ENCODE measurements at regions not wholly inside any gene's neighbourhood (a gene's known extent, or its start where the extent isn't known, plus 50 kb on each side); places are given as distances from the start of the nearest gene placed in this dataset.

- Histone ChIP-seq H3K9me3 (ENCODE audit: control insufficient read depth, insufficient read depth, low read length) (no peaks in the 10 kb centered on the region), H3K4me1 (ENCODE audit: control insufficient read depth, insufficient read depth, low read length) (no peaks in the 10 kb centered on the region), H3K9ac (ENCODE audit: low read depth, low read length) (no peak overlapping the region), H3K4me3 (ENCODE audit: low read depth, low read length) (no peak overlapping the region), H3K36me3 (ENCODE audit: control insufficient read depth, insufficient read depth, low read length) (no peaks in the 10 kb centered on the region), H3K27ac (ENCODE audit: low read depth, low read length) (no peak overlapping the region), H3K27me3 (ENCODE audit: control insufficient read depth, insufficient read depth, low read length) (no peaks in the 10 kb centered on the region)
Observed at GRCh38 chr5:54655761-54656160, 138.2 kb downstream of the SNX18 start.

GRCh38 chr5:54655266-54655665, 137.7 kb downstream of the SNX18 start:
- Histone ChIP-seq H3K36me3 (ENCODE audit: control insufficient read depth, insufficient read depth, low read length) (no peaks in the 10 kb centered on the region), H3K27me3 (ENCODE audit: control insufficient read depth, insufficient read depth, low read length) (no peaks in the 10 kb centered on the region), H3K9me3 (ENCODE audit: control insufficient read depth, insufficient read depth, low read length) (no peaks in the 10 kb centered on the region), H3K9ac (ENCODE audit: low read depth, low read length) (no peak overlapping the region), H3K4me1 (ENCODE audit: control insufficient read depth, insufficient read depth, low read length) (no peaks in the 10 kb centered on the region), H3K27ac (ENCODE audit: low read depth, low read length) (no peak overlapping the region), H3K4me3 (ENCODE audit: low read depth, low read length) (no peak overlapping the region)

- Histone ChIP-seq H3K4me1 (ENCODE audit: control insufficient read depth, insufficient read depth, low read length) (no peaks in the 10 kb centered on the region), H3K4me3 (ENCODE audit: low read depth, low read length) (no peak overlapping the region), H3K9ac (ENCODE audit: low read depth, low read length) (no peak overlapping the region), H3K36me3 (ENCODE audit: control insufficient read depth, insufficient read depth, low read length) (no peaks in the 10 kb centered on the region), H3K27me3 (ENCODE audit: control insufficient read depth, insufficient read depth, low read length) (no peaks in the 10 kb centered on the region), H3K9me3 (ENCODE audit: control insufficient read depth, insufficient read depth, low read length) (no peaks in the 10 kb centered on the region), H3K27ac (ENCODE audit: low read depth, low read length) (no peak overlapping the region)
Observed at GRCh38 chr5:54653956-54654614, 136.5 kb downstream of the SNX18 start.

GRCh38 chr5:54651482-54652076, 134.0 kb downstream of the SNX18 start:
- Histone ChIP-seq H3K9me3 (ENCODE audit: control insufficient read depth, insufficient read depth, low read length) (no peaks in the 10 kb centered on the region), H3K27me3 (ENCODE audit: control insufficient read depth, insufficient read depth, low read length) (no peaks in the 10 kb centered on the region), H3K27ac (ENCODE audit: low read depth, low read length) (no peak overlapping the region), H3K4me3 (ENCODE audit: low read depth, low read length) (no peak overlapping the region), H3K36me3 (ENCODE audit: control insufficient read depth, insufficient read depth, low read length) (no peaks in the 10 kb centered on the region), H3K4me1 (ENCODE audit: control insufficient read depth, insufficient read depth, low read length) (peaks cover 5% of the 10 kb centered on the region; the same call in 1 of the 2 replicates), H3K9ac (ENCODE audit: low read depth, low read length) (no peak overlapping the region)

- no peaks in the 10 kb centered on the region for H3K36me3 ChIP-seq (ENCODE audit: control insufficient read depth, insufficient read depth, low read length)
- no peak overlapping the region for H3K9ac ChIP-seq (ENCODE audit: low read depth, low read length)
- no peak overlapping the region for H3K4me3 ChIP-seq (ENCODE audit: low read depth, low read length)
- no peaks in the 10 kb centered on the region for H3K9me3 ChIP-seq (ENCODE audit: control insufficient read depth, insufficient read depth, low read length)
- H3K4me1 ChIP-seq (ENCODE audit: control insufficient read depth, insufficient read depth, low read length), result peaks cover 8% of the 10 kb centered on the region
- no peak overlapping the region for H3K27ac ChIP-seq (ENCODE audit: low read depth, low read length)
- no peaks in the 10 kb centered on the region for H3K27me3 ChIP-seq (ENCODE audit: control insufficient read depth, insufficient read depth, low read length)
Observed at GRCh38 chr5:54649041-54649504, 131.5 kb downstream of the SNX18 start.

- Histone ChIP-seq H3K27ac (ENCODE audit: low read depth, low read length) (no peak overlapping the region), H3K9me3 (ENCODE audit: control insufficient read depth, insufficient read depth, low read length) (no peaks in the 10 kb centered on the region), H3K4me1 (ENCODE audit: control insufficient read depth, insufficient read depth, low read length) (peaks cover 8% of the 10 kb centered on the region), H3K27me3 (ENCODE audit: control insufficient read depth, insufficient read depth, low read length) (no peaks in the 10 kb centered on the region), H3K4me3 (ENCODE audit: low read depth, low read length) (no peak overlapping the region), H3K9ac (ENCODE audit: low read depth, low read length) (no peak overlapping the region), H3K36me3 (ENCODE audit: control insufficient read depth, insufficient read depth, low read length) (no peaks in the 10 kb centered on the region)
Observed at GRCh38 chr5:54646356-54647101, 129.0 kb downstream of the SNX18 start.

GRCh38 chr5:54645882-54646355, 128.4 kb downstream of the SNX18 start:
- no peak overlapping the region for H3K4me3 ChIP-seq (ENCODE audit: low read depth, low read length)
- no peaks in the 10 kb centered on the region for H3K27me3 ChIP-seq (ENCODE audit: control insufficient read depth, insufficient read depth, low read length)
- no peak overlapping the region for H3K9ac ChIP-seq (ENCODE audit: low read depth, low read length)
- peaks cover 8% of the 10 kb centered on the region for H3K4me1 ChIP-seq (ENCODE audit: control insufficient read depth, insufficient read depth, low read length)
- H3K9me3 ChIP-seq (ENCODE audit: control insufficient read depth, insufficient read depth, low read length), result no peaks in the 10 kb centered on the region
- H3K36me3 ChIP-seq (ENCODE audit: control insufficient read depth, insufficient read depth, low read length), result no peaks in the 10 kb centered on the region
- no peak overlapping the region for H3K27ac ChIP-seq (ENCODE audit: low read depth, low read length)

GRCh38 chr5:54644226-54644625, 126.7 kb downstream of the SNX18 start:
- H3K4me3 ChIP-seq (ENCODE audit: low read depth, low read length), result no peak overlapping the region
- H3K36me3 ChIP-seq (ENCODE audit: control insufficient read depth, insufficient read depth, low read length), result no peaks in the 10 kb centered on the region
- no peaks in the 10 kb centered on the region for H3K9me3 ChIP-seq (ENCODE audit: control insufficient read depth, insufficient read depth, low read length)
- no peak overlapping the region for H3K27ac ChIP-seq (ENCODE audit: low read depth, low read length)
- peaks cover 8% of the 10 kb centered on the region for H3K4me1 ChIP-seq (ENCODE audit: control insufficient read depth, insufficient read depth, low read length)
- no peak overlapping the region for H3K9ac ChIP-seq (ENCODE audit: low read depth, low read length)
- H3K27me3 ChIP-seq (ENCODE audit: control insufficient read depth, insufficient read depth, low read length), result no peaks in the 10 kb centered on the region

GRCh38 chr5:54643685-54644106, 126.1 kb downstream of the SNX18 start:
- H3K4me3 ChIP-seq (ENCODE audit: low read depth, low read length), result no peak overlapping the region
- H3K9ac ChIP-seq (ENCODE audit: low read depth, low read length), result no peak overlapping the region
- no peaks in the 10 kb centered on the region for H3K36me3 ChIP-seq (ENCODE audit: control insufficient read depth, insufficient read depth, low read length)
- H3K4me1 ChIP-seq (ENCODE audit: control insufficient read depth, insufficient read depth, low read length), result peaks cover 8% of the 10 kb centered on the region
- no peaks in the 10 kb centered on the region for H3K27me3 ChIP-seq (ENCODE audit: control insufficient read depth, insufficient read depth, low read length)
- no peaks in the 10 kb centered on the region for H3K9me3 ChIP-seq (ENCODE audit: control insufficient read depth, insufficient read depth, low read length)
- no peak overlapping the region for H3K27ac ChIP-seq (ENCODE audit: low read depth, low read length)

GRCh38 chr5:54639621-54640020, 122.1 kb downstream of the SNX18 start:
- Histone ChIP-seq H3K4me3 (ENCODE audit: low read depth, low read length) (no peak overlapping the region), H3K4me1 (ENCODE audit: control insufficient read depth, insufficient read depth, low read length) (no peaks in the 10 kb centered on the region), H3K9ac (ENCODE audit: low read depth, low read length) (no peak overlapping the region), H3K36me3 (ENCODE audit: control insufficient read depth, insufficient read depth, low read length) (no peaks in the 10 kb centered on the region), H3K9me3 (ENCODE audit: control insufficient read depth, insufficient read depth, low read length) (no peaks in the 10 kb centered on the region), H3K27me3 (ENCODE audit: control insufficient read depth, insufficient read depth, low read length) (no peaks in the 10 kb centered on the region), H3K27ac (ENCODE audit: low read depth, low read length) (no peak overlapping the region)

GRCh38 chr5:54638106-54638505, 120.5 kb downstream of the SNX18 start:
- H3K9me3 ChIP-seq (ENCODE audit: control insufficient read depth, insufficient read depth, low read length), result no peaks in the 10 kb centered on the region
- no peak overlapping the region for H3K9ac ChIP-seq (ENCODE audit: low read depth, low read length)
- H3K27me3 ChIP-seq (ENCODE audit: control insufficient read depth, insufficient read depth, low read length), result no peaks in the 10 kb centered on the region

More at GRCh38 chr5:54638106-54638505, 120.5 kb downstream of the SNX18 start:
- H3K4me1 ChIP-seq (ENCODE audit: control insufficient read depth, insufficient read depth, low read length), result no peaks in the 10 kb centered on the region; the same call in 1 of the 2 replicates
- no peaks in the 10 kb centered on the region for H3K36me3 ChIP-seq (ENCODE audit: control insufficient read depth, insufficient read depth, low read length)
- H3K27ac ChIP-seq (ENCODE audit: low read depth, low read length), result no peak overlapping the region
- H3K4me3 ChIP-seq (ENCODE audit: low read depth, low read length), result no peak overlapping the region

All from HUES48 (cell line).